Astrocyte (in vitro differentiated cells and primary cell): ENCODE measurements at regions not wholly inside any gene's neighbourhood (a gene's known extent, or its start where the extent isn't known, plus 50 kb on each side); places are given as distances from the start of the nearest gene placed in this dataset.

Experiments
- DNase-seq: peaks from one replicate; pipeline ENCODE4 v3.0.0-alpha.2; 2010; ENCODE audit warnings: low read depth
- FAIRE-seq: peaks from 2 replicates; lab custom pipeline; 2011; peaks lifted over from hg19 to GRCh38; lab: Jason Lieb, UNC
- H2AFZ ChIP-seq: 2 replicates; pipeline ENCODE4 v1.6.0; 2012; ENCODE audit warnings: low read depth, low read length, inconsistent platforms
- H3K27ac ChIP-seq: 2 replicates; pipeline ENCODE4 v1.5.1; 2011; ENCODE audit warnings: low read depth, low read length, inconsistent platforms
- H3K27me3 ChIP-seq: 2 replicates; pipeline ENCODE4 v1.6.0; 2011; ENCODE audit warnings: low read length, inconsistent platforms; ENCODE audit not compliant: insufficient read depth
- H3K36me3 ChIP-seq: 2 replicates; pipeline ENCODE4 v1.5.1; 2011; ENCODE audit warnings: low read length, inconsistent platforms; ENCODE audit not compliant: insufficient read depth
- H3K4me1 ChIP-seq: 2 replicates; pipeline ENCODE4 v1.5.1; 2011; ENCODE audit warnings: low read length, inconsistent platforms; ENCODE audit not compliant: insufficient read depth
- H3K4me2 ChIP-seq: 2 replicates; pipeline ENCODE4 v1.6.0; 2012; ENCODE audit warnings: low read length, inconsistent platforms
- H3K4me3 ChIP-seq: 2 replicates; pipeline ENCODE4 v1.5.1; 2011; ENCODE audit warnings: low read depth, mild to moderate bottlenecking, low read length, inconsistent platforms; ENCODE audit not compliant: insufficient read depth
- H3K79me2 ChIP-seq: 2 replicates; pipeline ENCODE4 v1.6.0; 2012; ENCODE audit warnings: mild to moderate bottlenecking, low read length, inconsistent platforms; ENCODE audit not compliant: insufficient read depth
- H3K9ac ChIP-seq: 2 replicates; pipeline ENCODE4 v1.6.0; 2012; ENCODE audit warnings: mild to moderate bottlenecking, low read length, inconsistent platforms
- H3K9me3 ChIP-seq: 2 replicates; pipeline ENCODE4 v1.5.1; 2012; ENCODE audit warnings: low read depth, mild to moderate bottlenecking, low read length, inconsistent platforms; ENCODE audit not compliant: insufficient read depth
- H4K20me1 ChIP-seq: 2 replicates; pipeline ENCODE4 v1.6.0; 2012; ENCODE audit warnings: low read length, inconsistent platforms; ENCODE audit not compliant: insufficient read depth
- H3K27ac Mint-ChIP-seq: one replicate; pipeline ENCODE4 v1.8.0; 2021; ENCODE audit warnings: mild to moderate bottlenecking, mixed read lengths; ENCODE audit not compliant: unreplicated experiment
- H3K27me3 Mint-ChIP-seq: one replicate; pipeline ENCODE4 v1.8.0; 2021; ENCODE audit warnings: low read depth, mixed read lengths; ENCODE audit not compliant: unreplicated experiment
- H3K36me3 Mint-ChIP-seq: one replicate; pipeline ENCODE4 v1.8.0; 2021; ENCODE audit warnings: low read depth, mixed read lengths; ENCODE audit not compliant: unreplicated experiment
- H3K4me1 Mint-ChIP-seq: one replicate; pipeline ENCODE4 v1.8.0; 2021; ENCODE audit warnings: low read depth, mixed read lengths; ENCODE audit not compliant: unreplicated experiment
- H3K4me3 Mint-ChIP-seq: one replicate; pipeline ENCODE4 v1.8.0; 2021; ENCODE audit warnings: mild to moderate bottlenecking, moderate library complexity, mixed read lengths; ENCODE audit not compliant: unreplicated experiment
- H3K9me3 Mint-ChIP-seq: one replicate; pipeline ENCODE4 v1.8.0; 2021; ENCODE audit warnings: mild to moderate bottlenecking, mixed read lengths; ENCODE audit not compliant: unreplicated experiment
- CTCF ChIP-seq: IDR thresholded peaks from 2 replicates; pipeline ENCODE4 v1.5.1; 2011; ENCODE audit warnings: low read depth, mild to moderate bottlenecking, inconsistent platforms, low read length, moderate library complexity; ENCODE audit not compliant: insufficient read depth
- EZH2 ChIP-seq: IDR thresholded peaks from 2 replicates; pipeline ENCODE4 v1.6.1; 2012; ENCODE audit warnings: mild to moderate bottlenecking, low read length, inconsistent platforms; ENCODE audit not compliant: insufficient read depth

DNA sequence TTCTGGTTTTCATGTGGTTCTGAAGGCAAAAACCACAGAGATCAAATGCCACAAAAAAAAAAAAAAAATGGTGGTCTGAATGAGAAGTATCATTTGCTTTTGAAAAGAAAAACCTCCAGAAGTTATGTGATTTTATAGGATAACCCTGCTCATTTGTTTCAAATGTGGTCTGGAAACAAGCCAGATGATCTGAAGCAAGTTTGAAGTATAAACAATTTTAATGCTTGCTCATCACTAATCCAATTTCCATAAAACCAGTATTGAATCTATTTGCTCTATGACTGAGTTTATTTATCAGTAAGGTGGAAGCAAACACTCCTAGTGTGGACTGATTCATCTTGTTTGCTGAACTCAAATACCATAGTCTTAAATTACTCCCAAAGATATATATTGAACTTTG, 407.3 kb upstream of the FLRT2 start:
- H3K4me2 ChIP-seq = no peak overlapping the region
- H3K4me1 ChIP-seq = no peaks in the 10 kb centered on the region
- peaks cover 27% of the 10 kb centered on the region for H3K4me1 Mint-ChIP-seq
- peak overlapping the region; percentile 11 for H3K27ac Mint-ChIP-seq
- DNase-seq (peak; percentile 59), FAIRE-seq (no peak)
- no peaks in the 10 kb centered on the region for H3K9me3 ChIP-seq
- H3K36me3 ChIP-seq = no peaks in the 10 kb centered on the region
- no peaks in the 10 kb centered on the region for H3K27me3 Mint-ChIP-seq
- H3K4me3 Mint-ChIP-seq = no peak overlapping the region
- H3K4me3 ChIP-seq = no peak overlapping the region
- no peaks in the 10 kb centered on the region for H3K36me3 Mint-ChIP-seq
- no peak for TF ChIP-seq EZH2
- no peak for TF ChIP-seq CTCF
- H3K79me2 ChIP-seq = no peaks in the 10 kb centered on the region
- H2AFZ ChIP-seq = no peak overlapping the region
- H3K27ac ChIP-seq = no peak overlapping the region
- H3K9ac ChIP-seq = no peak overlapping the region
- H3K9me3 Mint-ChIP-seq = peaks cover 2% of the 10 kb centered on the region
- H4K20me1 ChIP-seq = no peaks in the 10 kb centered on the region
- no peaks in the 10 kb centered on the region for H3K27me3 ChIP-seq

GRCh38 chr14:85123755-85124154, 406.2 kb upstream of the FLRT2 start:
- Histone ChIP-seq H3K79me2 (no peaks in the 10 kb centered on the region), H3K4me2 (no peak overlapping the region), H3K27ac (no peak overlapping the region), H3K9ac (no peak overlapping the region), H3K4me1 (no peaks in the 10 kb centered on the region), H3K9me3 (no peaks in the 10 kb centered on the region), H3K36me3 (no peaks in the 10 kb centered on the region), H2AFZ (no peak overlapping the region), H3K4me3 (no peak overlapping the region), H3K27me3 (no peaks in the 10 kb centered on the region), H4K20me1 (no peaks in the 10 kb centered on the region)
- Mint-ChIP-seq H3K27ac (no peak overlapping the region), H3K36me3 (no peaks in the 10 kb centered on the region), H3K4me1 (peaks cover 24% of the 10 kb centered on the region), H3K27me3 (no peaks in the 10 kb centered on the region), H3K9me3 (peaks cover 2% of the 10 kb centered on the region), H3K4me3 (no peak overlapping the region)
- TF ChIP-seq EZH2 (no peak), CTCF (no peak)
- FAIRE-seq = no peak
- DNase-seq = no peak

GRCh38 chr14:85124631-85125290, 405.2 kb upstream of the FLRT2 start:
- Histone ChIP-seq H3K4me1 (no peaks in the 10 kb centered on the region), H3K79me2 (no peaks in the 10 kb centered on the region), H3K9ac (no peak overlapping the region), H4K20me1 (no peaks in the 10 kb centered on the region), H3K27me3 (no peaks in the 10 kb centered on the region), H3K4me2 (no peak overlapping the region), H3K36me3 (no peaks in the 10 kb centered on the region), H3K27ac (no peak overlapping the region), H2AFZ (no peak overlapping the region), H3K9me3 (no peaks in the 10 kb centered on the region), H3K4me3 (no peak overlapping the region)
- Mint-ChIP-seq H3K4me3 (no peak overlapping the region), H3K27ac (peak overlapping the region; percentile 63), H3K36me3 (no peaks in the 10 kb centered on the region), H3K9me3 (peaks cover under 1% of the 10 kb centered on the region), H3K27me3 (no peaks in the 10 kb centered on the region), H3K4me1 (peaks cover 24% of the 10 kb centered on the region)
- peak; percentile 14 for DNase-seq
- FAIRE-seq = no peak
- TF ChIP-seq CTCF = no peak
- no peak for TF ChIP-seq EZH2
